Erythroblast (primary cell): ENCODE measurements at regions not wholly inside any gene's neighbourhood (a gene's known extent, or its start where the extent isn't known, plus 50 kb on each side); places are given as distances from the start of the nearest gene placed in this dataset.

ENCODE experiments used
- GATA1 ChIP-seq: IDR thresholded peaks from 2 replicates; pipeline ENCODE4 v1.6.1; 2011; ENCODE audit warnings: low read depth, mild to moderate bottlenecking, control low read depth, low read length, moderate library complexity
- POLR2A ChIP-seq: IDR thresholded peaks from 2 replicates; pipeline ENCODE4 v1.6.1; 2011; ENCODE audit warnings: mild to moderate bottlenecking, low read length

GRCh38 chr9:75700252-75700640 is 190.2 kb upstream of the PCSK5 start:
- TF ChIP-seq POLR2A: no peak
- TF ChIP-seq GATA1: no peak
